HCT116 (cell line): ENCODE measurements at regions not wholly inside any gene's neighbourhood (a gene's known extent, or its start where the extent isn't known, plus 50 kb on each side); places are given as distances from the start of the nearest gene placed in this dataset.

Source experiments
- ATAC-seq: fragments of 200-7000 bp; cut with Tn5 transposase; 2 replicates; pipeline ENCODE4 v1.9.1; 2020; ENCODE audit warnings: mild to moderate bottlenecking, moderate library complexity
- BruUV-seq: library from RNA; stranded (reverse); fragments of 400-500 nt; replicated peaks from 2 replicates; lab custom pipeline; 2021; lab: Mats Ljungman, UMichigan
- CTCF ChIA-PET: fragments of 300-600 bp; sonication (Branson Sonifier 250); formaldehyde crosslinking; loops from one replicate; lab custom pipeline; 2021; ENCODE audit warnings: antibody characterized with exemption; lab: Charles Lee
- POLR2A ChIA-PET: fragments of 300-600, 350-600 bp; sonication (Branson Sonifier 250); formaldehyde crosslinking; loops from one replicate; lab custom pipeline; 2021; ENCODE audit warnings: antibody characterized with exemption; lab: Charles Lee
- RAD21 ChIA-PET, 2 experiments: fragments of 300-600 bp; sonication (Branson Sonifier 250); formaldehyde crosslinking; loops; one replicate each; lab custom pipeline; 2023; ENCODE audit warnings: low total read pairs in 2 of 2; ENCODE audit not compliant: uncharacterized antibody in 2 of 2, unreplicated experiment in 2 of 2, low non-redundant PET in 1 of 2; lab: Charles Lee
- DNase-seq: peaks from one replicate; pipeline ENCODE4 v3.0.0-alpha.2; 2010; ENCODE audit warnings: low read depth, low spot score
- H2AFZ ChIP-seq: fragments of 200-600 bp; shearing (Covaris generic), sonication (generic); 2 replicates; pipeline ENCODE4 v1.6.1; 2017; ENCODE audit warnings: low read depth, mixed run types, mixed read lengths, antibody characterized with exemption, low read length; ENCODE audit not compliant: poor library complexity, severe bottlenecking
- H3K27ac ChIP-seq: 2 replicates; pipeline ENCODE4 v1.5.1; 2012; ENCODE audit warnings: low read depth, low read length
- H3K27me3 ChIP-seq: fragments of 200-600 bp; sonication (generic); 2 replicates; pipeline ENCODE4 v1.6.1; 2016; ENCODE audit warnings: mixed run types, low read length, mixed read lengths; ENCODE audit not compliant: insufficient read depth
- H3K36me3 ChIP-seq, 2 experiments: fragments of 200-500 bp in 1 of 2; fragments of 200-600 bp in 1 of 2; sonication (Bioruptor generic) in 1 of 2; sonication (generic) in 1 of 2; 2 replicates each; pipeline versions ENCODE4 v1.5.1 to v1.6.1; 2014 to 2016; ENCODE audit warnings: low read length in 2 of 2, inconsistent platforms in 1 of 2, mixed read lengths in 1 of 2, mixed run types in 1 of 2; ENCODE audit not compliant: insufficient read depth in 2 of 2, control insufficient read depth in 1 of 2
- H3K4me1 ChIP-seq, 2 experiments: fragments of 200-600 bp in 1 of 2; sonication (generic) in 1 of 2; 2 replicates each; pipeline versions ENCODE4 v1.5.1 to v1.6.1; 2012 to 2017; ENCODE audit warnings: low read length in 2 of 2, inconsistent platforms in 1 of 2, mild to moderate bottlenecking in 1 of 2, mixed read lengths in 1 of 2, mixed run types in 1 of 2, moderate library complexity in 1 of 2; ENCODE audit not compliant: insufficient read depth in 2 of 2, control insufficient read depth in 1 of 2
- H3K4me2 ChIP-seq: fragments of 200-600 bp; sonication (generic); 2 replicates; pipeline ENCODE4 v1.6.1; 2017; ENCODE audit warnings: mixed run types, low read length, mixed read lengths
- H3K4me3 ChIP-seq, 2 experiments: fragments of 200-600 bp in 1 of 2; sonication (generic) in 1 of 2; replicated peaks in 1 of 2; 2 replicates each; pipeline ENCODE4 v1.5.1; 2011 to 2016; ENCODE audit warnings: low read length in 2 of 2, control low read depth in 1 of 2, low read depth in 1 of 2, mild to moderate bottlenecking in 1 of 2, mixed read lengths in 1 of 2, mixed run types in 1 of 2
- H3K79me2 ChIP-seq: fragments of 200-600 bp; sonication (generic); 2 replicates; pipeline ENCODE4 v1.6.1; 2017; ENCODE audit warnings: mild to moderate bottlenecking, mixed run types, low read length, moderate library complexity, mixed read lengths; ENCODE audit not compliant: insufficient read depth
- H3K9ac ChIP-seq: fragments of 200-600 bp; sonication (generic); 2 replicates; pipeline ENCODE4 v1.6.1; 2016; ENCODE audit warnings: low read length, mixed read lengths
- H3K9me2 ChIP-seq: fragments of 200-600 bp; sonication (generic), shearing (Covaris generic); 2 replicates; pipeline ENCODE4 v1.6.1; 2017; ENCODE audit warnings: mixed run types, mild to moderate bottlenecking, moderate library complexity; ENCODE audit not compliant: insufficient read depth
- H3K9me3 ChIP-seq, 2 experiments: fragments of 200-500 bp in 1 of 2; fragments of 200-600 bp in 1 of 2; sonication (Bioruptor generic) in 1 of 2; sonication (generic) in 1 of 2; 2 replicates each; pipeline ENCODE4 v1.6.1; 2014 to 2017; ENCODE audit warnings: low read length in 2 of 2, mixed read lengths in 2 of 2, inconsistent platforms in 1 of 2, low read depth in 1 of 2, mild to moderate bottlenecking in 1 of 2, mixed run types in 1 of 2, moderate library complexity in 1 of 2; ENCODE audit not compliant: control insufficient read depth in 1 of 2, insufficient read depth in 1 of 2
- H4K20me1 ChIP-seq: fragments of 200-600 bp; sonication (generic), shearing (Covaris generic); 2 replicates; pipeline ENCODE4 v1.6.1; 2017; ENCODE audit warnings: mixed run types, mild to moderate bottlenecking, moderate library complexity; ENCODE audit not compliant: insufficient read depth
- CBX3 ChIP-seq: IDR thresholded peaks from 2 replicates; pipeline ENCODE4 v1.6.1; 2012; ENCODE audit warnings: low read depth
- EGR1 ChIP-seq: IDR thresholded peaks from 2 replicates; pipeline ENCODE4 v1.6.1; 2012; ENCODE audit warnings: low read depth
- EZH2 ChIP-seq: fragments of 200-600 bp; sonication (generic); IDR thresholded peaks from 2 replicates; pipeline ENCODE4 v1.6.1; 2017; ENCODE audit warnings: antibody characterized with exemption, mixed run types
- EZH2phosphoT487 ChIP-seq: fragments of 200-600 bp; IDR thresholded peaks from 2 replicates; pipeline ENCODE4 v1.6.1; 2018; ENCODE audit warnings: antibody characterized with exemption, borderline replicate concordance
- FOSL1 ChIP-seq: IDR thresholded peaks from 2 replicates; pipeline ENCODE4 v1.6.1; 2012; ENCODE audit warnings: low read depth
- JUND ChIP-seq: IDR thresholded peaks from 2 replicates; pipeline ENCODE4 v1.6.1; 2012
- POLR2A ChIP-seq: IDR thresholded peaks from 2 replicates; pipeline ENCODE4 v1.7.0; 2011; ENCODE audit warnings: borderline replicate concordance; ENCODE audit not compliant: insufficient read depth, insufficient read length; ENCODE audit errors: extremely low read depth
- POLR2AphosphoS5 ChIP-seq: IDR thresholded peaks from 2 replicates; pipeline ENCODE4 v1.6.1; 2011; ENCODE audit warnings: mild to moderate bottlenecking, low read depth, low read length, moderate library complexity
- RAD21 ChIP-seq: IDR thresholded peaks from 2 replicates; pipeline ENCODE4 v1.6.1; 2012; ENCODE audit warnings: low read depth, mild to moderate bottlenecking
- SP1 ChIP-seq: IDR thresholded peaks from 2 replicates; pipeline ENCODE4 v1.6.1; 2012; ENCODE audit warnings: low read depth
- SRF ChIP-seq: IDR thresholded peaks from 2 replicates; pipeline ENCODE4 v1.6.1; 2012; ENCODE audit warnings: low read depth
- TCF7L2 ChIP-seq: IDR thresholded peaks from 2 replicates; pipeline ENCODE4 v1.7.0; 2011; ENCODE audit warnings: borderline replicate concordance, inconsistent platforms; ENCODE audit not compliant: insufficient read depth, insufficient read length; ENCODE audit errors: extremely low read depth
- YY1 ChIP-seq: IDR thresholded peaks from 2 replicates; pipeline ENCODE4 v1.6.1; 2011; ENCODE audit warnings: low read length, low read depth, moderate library complexity, mild to moderate bottlenecking; ENCODE audit not compliant: insufficient replicate concordance; ENCODE audit errors: extremely low read depth
- ZFX ChIP-seq: fragments of 450-650 bp; IDR thresholded peaks from 2 replicates; pipeline ENCODE4 v1.6.1; 2017
- ZNF274 ChIP-seq: fragments of 200-500 bp; sonication (Bioruptor generic); IDR thresholded peaks from 2 replicates; pipeline ENCODE4 v1.6.1; 2014; ENCODE audit warnings: mild to moderate bottlenecking, low read depth, low read length, inconsistent platforms
- intact Hi-C: fragments of 100-400 bp; cut with micrococcal nuclease; formaldehyde crosslinking; loops from 2 replicates; pipeline ENCODE4 v1.10.0; 2022
- TF ChIP-seq, protein P1 (sequence below): IDR thresholded peaks from 2 replicates; pipeline ENCODE4 v1.6.1; 2011; ENCODE audit warnings: mild to moderate bottlenecking, low read length, moderate library complexity; ENCODE audit not compliant: insufficient replicate concordance; ENCODE audit errors: extremely low read depth
- TF ChIP-seq, protein P2 (sequence below): IDR thresholded peaks from 2 replicates; pipeline ENCODE4 v1.6.1; 2012
- TF ChIP-seq, protein P3 (sequence below), 3 experiments: fragments of 200-600 bp in 1 of 3; sonication (generic) in 1 of 3; IDR thresholded peaks in 2 of 3; conservative IDR thresholded peaks in 1 of 3; 2 replicates each; pipeline ENCODE4 v1.5.1; 2012 to 2017; ENCODE audit warnings: low read depth in 2 of 3, low read length in 2 of 3, antibody characterized with exemption in 1 of 3, borderline replicate concordance in 1 of 3, control low read depth in 1 of 3, mild to moderate bottlenecking in 1 of 3, mixed read lengths in 1 of 3, mixed run types in 1 of 3, moderate library complexity in 1 of 3; ENCODE audit not compliant: insufficient read depth in 1 of 3

DNA sequence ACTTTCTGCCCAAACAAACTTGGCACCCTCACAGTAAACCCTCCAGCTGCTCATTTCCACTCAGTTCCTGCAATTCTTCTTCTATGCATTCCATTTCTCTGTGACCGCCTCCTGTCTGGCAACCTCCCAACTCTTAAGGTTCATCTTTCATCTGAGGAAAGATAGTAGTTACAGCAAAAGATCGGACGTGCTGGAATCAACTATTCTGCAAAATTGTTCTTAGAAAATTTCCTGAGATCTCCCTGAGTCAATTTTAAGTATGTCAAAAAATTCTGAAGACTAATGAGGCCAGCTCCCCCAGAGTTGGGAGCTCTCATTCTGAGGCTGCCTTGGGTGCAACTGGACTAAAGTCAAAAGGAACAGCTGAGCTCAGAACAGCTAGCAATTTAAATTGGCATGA is 1026.0 kb downstream of the ADGRL3 start:
- no peak overlapping the region for H3K27ac ChIP-seq
- BruUV-seq: no TSS peak
- no peaks in the 10 kb centered on the region for H4K20me1 ChIP-seq
- ATAC-seq: no peak
- TF ChIP-seq POLR2A: no peak
- TF ChIP-seq ZNF274: no peak
- no peak for TF ChIP-seq TCF7L2
- TF ChIP-seq EGR1: no peak
- TF ChIP-seq CBX3: no peak
- TF ChIP-seq YY1: no peak
- no peak for TF ChIP-seq RAD21
- TF ChIP-seq, protein P1, sequence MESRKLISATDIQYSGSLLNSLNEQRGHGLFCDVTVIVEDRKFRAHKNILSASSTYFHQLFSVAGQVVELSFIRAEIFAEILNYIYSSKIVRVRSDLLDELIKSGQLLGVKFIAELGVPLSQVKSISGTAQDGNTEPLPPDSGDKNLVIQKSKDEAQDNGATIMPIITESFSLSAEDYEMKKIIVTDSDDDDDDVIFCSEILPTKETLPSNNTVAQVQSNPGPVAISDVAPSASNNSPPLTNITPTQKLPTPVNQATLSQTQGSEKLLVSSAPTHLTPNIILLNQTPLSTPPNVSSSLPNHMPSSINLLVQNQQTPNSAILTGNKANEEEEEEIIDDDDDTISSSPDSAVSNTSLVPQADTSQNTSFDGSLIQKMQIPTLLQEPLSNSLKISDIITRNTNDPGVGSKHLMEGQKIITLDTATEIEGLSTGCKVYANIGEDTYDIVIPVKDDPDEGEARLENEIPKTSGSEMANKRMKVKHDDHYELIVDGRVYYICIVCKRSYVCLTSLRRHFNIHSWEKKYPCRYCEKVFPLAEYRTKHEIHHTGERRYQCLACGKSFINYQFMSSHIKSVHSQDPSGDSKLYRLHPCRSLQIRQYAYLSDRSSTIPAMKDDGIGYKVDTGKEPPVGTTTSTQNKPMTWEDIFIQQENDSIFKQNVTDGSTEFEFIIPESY: no peak
- TF ChIP-seq EZH2phosphoT487: no peak
- no peak for TF ChIP-seq SRF
- TF ChIP-seq, protein P2, sequence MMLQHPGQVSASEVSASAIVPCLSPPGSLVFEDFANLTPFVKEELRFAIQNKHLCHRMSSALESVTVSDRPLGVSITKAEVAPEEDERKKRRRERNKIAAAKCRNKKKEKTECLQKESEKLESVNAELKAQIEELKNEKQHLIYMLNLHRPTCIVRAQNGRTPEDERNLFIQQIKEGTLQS: no peak
- no peak for TF ChIP-seq JUND
- TF ChIP-seq, protein P3, sequence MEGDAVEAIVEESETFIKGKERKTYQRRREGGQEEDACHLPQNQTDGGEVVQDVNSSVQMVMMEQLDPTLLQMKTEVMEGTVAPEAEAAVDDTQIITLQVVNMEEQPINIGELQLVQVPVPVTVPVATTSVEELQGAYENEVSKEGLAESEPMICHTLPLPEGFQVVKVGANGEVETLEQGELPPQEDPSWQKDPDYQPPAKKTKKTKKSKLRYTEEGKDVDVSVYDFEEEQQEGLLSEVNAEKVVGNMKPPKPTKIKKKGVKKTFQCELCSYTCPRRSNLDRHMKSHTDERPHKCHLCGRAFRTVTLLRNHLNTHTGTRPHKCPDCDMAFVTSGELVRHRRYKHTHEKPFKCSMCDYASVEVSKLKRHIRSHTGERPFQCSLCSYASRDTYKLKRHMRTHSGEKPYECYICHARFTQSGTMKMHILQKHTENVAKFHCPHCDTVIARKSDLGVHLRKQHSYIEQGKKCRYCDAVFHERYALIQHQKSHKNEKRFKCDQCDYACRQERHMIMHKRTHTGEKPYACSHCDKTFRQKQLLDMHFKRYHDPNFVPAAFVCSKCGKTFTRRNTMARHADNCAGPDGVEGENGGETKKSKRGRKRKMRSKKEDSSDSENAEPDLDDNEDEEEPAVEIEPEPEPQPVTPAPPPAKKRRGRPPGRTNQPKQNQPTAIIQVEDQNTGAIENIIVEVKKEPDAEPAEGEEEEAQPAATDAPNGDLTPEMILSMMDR (IDR thresholded peaks at IDR 0.05 in 2 of 3, conservative IDR thresholded peaks at IDR 0.05 in 1 of 3; ENCODE audit: borderline replicate concordance in 1 of 3, insufficient read depth in 1 of 3, low read depth in 2 of 3, low read length in 2 of 3): no peak
- TF ChIP-seq EZH2: no peak
- TF ChIP-seq FOSL1: no peak
- TF ChIP-seq POLR2AphosphoS5: no peak
- TF ChIP-seq ZFX: no peak
- no peak for TF ChIP-seq SP1
- TF ChIP-seq, all 23 proteins: peak for 0
- no peaks in the 10 kb centered on the region for H3K79me2 ChIP-seq
- H3K9ac ChIP-seq: no peak overlapping the region
- ChIA-PET POLR2A (no interaction called here), RAD21 (no interaction called here), CTCF (no interaction called here)
- no peaks in the 10 kb centered on the region for H3K36me3 ChIP-seq
- no peak overlapping the region for H2AFZ ChIP-seq
- H3K9me3 ChIP-seq: peaks cover 6 to 14% of the 10 kb centered on the region in 2 experiments; a peak in 2 of 4 replicates
- intact Hi-C loops: no loop called here
- H3K4me3 ChIP-seq: no peak overlapping the region
- DNase-seq: no peak
- no peaks in the 10 kb centered on the region for H3K9me2 ChIP-seq
- no peaks in the 10 kb centered on the region for H3K4me1 ChIP-seq
- no peaks in the 10 kb centered on the region for H3K27me3 ChIP-seq
- no peak overlapping the region for H3K4me2 ChIP-seq
